ENCODE measurements at regions not wholly inside any gene's neighbourhood (a gene's known extent, or its start where the extent isn't known, plus 50 kb on each side); places are given as distances from the start of the nearest gene placed in this dataset.

- TF ChIP-seq CTCF (IDR thresholded peaks at IDR 0.05; ENCODE audit: low read depth, low read length) (no peak), POLR2A (IDR thresholded peaks at IDR 0.05; ENCODE audit: extremely low read depth, insufficient read length) (no peak), MYC (IDR thresholded peaks at IDR 0.05; ENCODE audit: low read depth, low read length) (no peak)
Observed at GRCh38 chr1:97014426-97014825, 292.8 kb downstream of the PTBP2 start.
